NCI-H69 (cell line): ENCODE measurements at regions not wholly inside any gene's neighbourhood (a gene's known extent, or its start where the extent isn't known, plus 50 kb on each side); places are given as distances from the start of the nearest gene placed in this dataset.
"Not testable (repeated sequence)": the region's sequence is repeated elsewhere in the genome, so short reads cannot be mapped to it uniquely, and the experiment has no call there.

Experiments
- DNase-seq: peaks from one replicate; lab custom pipeline; 2025; lab: John Stamatoyannopoulos, UW

GRCh38 chr3:159455741-159456181, 532.9 kb upstream of the IL12A start:
- DNase-seq, result no peak

GRCh38 chr3:159458010-159458409, 530.6 kb upstream of the IL12A start:
- DNase-seq, result peak; percentile 84

GRCh38 chr3:159458982-159459381, 529.7 kb upstream of the IL12A start:
- DNase-seq, result peak; percentile 59

DNA sequence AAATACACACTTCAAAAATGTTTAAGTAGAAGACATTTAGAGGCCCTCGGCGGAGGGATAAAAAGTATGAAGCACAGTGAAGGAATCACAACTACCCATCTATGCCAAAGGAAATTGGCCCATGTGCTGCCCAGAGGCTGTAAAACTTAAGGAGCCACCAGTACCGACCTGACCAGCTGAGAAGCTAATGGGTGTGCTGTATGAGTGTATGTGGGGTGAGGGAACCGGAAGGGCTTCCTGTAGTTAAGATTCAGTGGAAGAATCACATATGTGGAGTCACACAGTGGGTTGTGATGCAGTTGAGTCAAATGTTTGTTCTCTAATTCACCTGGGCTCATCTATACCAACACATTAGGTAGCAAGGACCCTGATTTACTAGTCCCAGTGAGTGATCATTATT, 516.0 kb upstream of the IL12A start:
- DNase-seq, result peak; percentile 5

- DNase-seq, result no peak
Observed at GRCh38 chr3:159473206-159473605, 515.4 kb upstream of the IL12A start.

DNA sequence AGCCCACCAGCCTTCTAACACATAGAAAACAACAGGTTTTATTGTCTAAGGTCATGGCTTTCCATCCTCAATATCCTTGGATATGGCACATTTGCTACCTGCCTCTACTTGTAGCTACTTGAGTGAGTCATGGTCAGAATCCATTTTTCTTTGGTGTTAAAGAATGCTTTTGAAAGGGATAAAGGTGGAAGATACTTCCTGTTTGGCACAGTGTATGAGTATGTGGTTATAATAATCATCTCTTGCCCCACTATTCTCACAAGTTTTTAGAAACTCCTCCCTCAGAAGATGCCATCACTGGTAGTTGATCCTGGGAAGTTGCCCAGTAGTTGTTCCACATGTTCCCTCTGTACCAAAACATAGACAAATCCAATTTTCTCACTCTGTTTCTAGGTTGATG, 508.6 kb upstream of the IL12A start:
- DNase-seq, result no peak

- peak; percentile 80 for DNase-seq
Observed at GRCh38 chr3:159482241-159482993, 506.2 kb upstream of the IL12A start.

DNA sequence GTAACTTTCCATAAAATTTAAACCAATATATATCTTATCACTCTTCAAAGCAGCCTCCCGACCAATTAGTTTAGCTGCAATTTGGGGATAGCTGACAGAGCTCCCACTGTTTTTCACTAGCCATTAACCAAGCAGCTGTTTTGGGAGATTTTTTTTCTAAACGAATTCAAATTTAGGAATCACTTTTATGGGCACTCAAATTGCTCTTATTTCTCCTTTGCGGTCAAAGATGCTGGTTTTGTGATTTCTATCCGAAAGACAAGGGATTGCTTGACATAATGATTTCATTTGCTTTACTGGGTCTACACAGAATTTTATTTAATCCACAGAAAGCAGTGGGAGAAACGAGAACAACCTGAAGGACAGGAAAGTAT, 505.7 kb upstream of the IL12A start:
- DNase-seq, result no peak

- peak; percentile 16 for DNase-seq
Observed at GRCh38 chr3:159486580-159486979, 502.1 kb upstream of the IL12A start.

DNA sequence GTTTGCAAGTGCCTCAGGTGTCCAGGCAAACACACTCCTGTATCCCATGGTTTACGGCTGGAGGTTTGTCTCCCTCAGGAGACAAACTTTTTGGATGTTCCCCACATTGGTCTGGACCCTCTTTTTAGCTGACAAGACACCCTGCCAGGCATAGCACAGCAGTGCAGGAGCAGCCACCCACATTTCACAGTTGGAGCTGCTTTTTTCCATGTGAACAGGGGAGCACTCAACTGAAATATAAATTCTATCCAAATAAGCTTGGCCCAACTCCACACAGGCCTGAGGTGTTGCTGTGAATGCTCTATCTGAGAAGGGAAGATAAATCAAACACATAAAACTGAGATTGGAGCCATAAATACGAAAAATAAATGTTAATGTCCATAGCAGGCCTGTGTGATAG, 501.3 kb upstream of the IL12A start:
- DNase-seq, result no peak

DNA sequence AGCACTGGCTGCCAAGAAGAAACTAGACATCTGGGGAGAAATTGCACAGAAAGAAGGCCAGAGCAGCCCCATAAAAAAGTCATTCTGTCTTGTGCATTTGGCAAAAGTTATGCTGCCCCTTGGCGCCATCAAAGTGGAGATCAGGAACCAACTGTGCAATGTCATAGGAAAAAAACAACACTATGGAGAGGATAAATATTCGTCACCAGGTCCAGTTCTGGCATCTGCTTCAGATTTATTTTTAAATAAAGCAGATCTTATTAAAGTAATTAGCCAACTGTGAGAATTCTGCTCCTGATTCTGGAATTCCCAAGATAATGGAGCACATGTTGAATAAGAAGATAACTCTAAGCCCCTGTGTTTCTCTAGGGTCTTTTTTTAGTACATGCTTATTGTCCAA, 500.0 kb upstream of the IL12A start:
- DNase-seq, result peak; percentile 38

DNA sequence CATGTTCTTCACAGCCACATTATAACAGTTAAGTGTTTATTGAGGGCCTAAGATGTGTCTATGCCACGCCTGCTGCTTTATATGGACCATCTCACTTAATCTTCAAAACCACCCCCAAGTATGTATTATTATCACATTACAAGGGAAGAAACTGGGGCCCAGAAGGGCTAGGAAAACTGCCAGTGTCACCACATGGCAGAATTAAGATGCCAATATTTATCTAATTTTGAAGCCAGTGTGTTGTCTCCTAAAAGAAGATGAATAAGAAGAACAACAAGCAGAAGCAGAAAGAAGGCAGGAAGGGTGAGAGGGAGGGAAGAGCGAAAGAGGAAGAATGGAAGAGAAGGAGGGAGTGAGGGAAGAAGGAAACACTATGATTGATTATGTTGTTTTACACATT, 491.3 kb upstream of the IL12A start:
- DNase-seq, result no peak

GRCh38 chr3:159499031-159499793, 489.4 kb upstream of the IL12A start:
- no peak for DNase-seq

DNA sequence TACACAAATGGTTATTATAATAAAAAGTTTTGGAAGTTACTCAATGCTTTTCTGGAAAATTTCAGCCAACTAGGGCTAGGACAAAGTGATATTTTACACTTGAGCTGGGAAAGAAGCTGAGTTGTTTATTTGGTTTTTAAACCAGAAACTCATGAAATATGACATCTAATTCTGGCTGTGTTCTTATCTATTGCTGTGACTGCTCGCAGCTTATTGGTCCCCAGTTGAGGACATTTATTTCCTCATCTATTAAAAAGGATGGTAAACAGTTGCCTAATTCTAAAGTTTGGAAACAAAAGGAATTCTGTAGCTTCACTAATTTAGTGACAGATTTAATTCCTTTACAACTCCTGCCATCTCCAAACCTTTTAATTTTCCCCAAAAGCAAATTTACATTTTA, 487.6 kb upstream of the IL12A start:
- no peak for DNase-seq

GRCh38 chr3:159502986-159503385, 485.6 kb upstream of the IL12A start:
- DNase-seq, result peak; percentile 88

GRCh38 chr3:159510988-159511387, 477.6 kb upstream of the IL12A start:
- DNase-seq, result not testable (repeated sequence)

GRCh38 chr3:159513444-159513843, 475.2 kb upstream of the IL12A start:
- no peak for DNase-seq

- no peak for DNase-seq
Observed at GRCh38 chr3:159513867-159514380, 474.7 kb upstream of the IL12A start.

GRCh38 chr3:159517105-159517504, 471.5 kb upstream of the IL12A start:
- no peak for DNase-seq

GRCh38 chr3:159520638-159521037, 468.0 kb upstream of the IL12A start:
- DNase-seq, result no peak

GRCh38 chr3:159522276-159522675, 466.4 kb upstream of the IL12A start:
- no peak for DNase-seq

- DNase-seq, result no peak
Observed at GRCh38 chr3:159528251-159528895, 460.3 kb upstream of the IL12A start.

- peak; percentile 57 for DNase-seq
Observed at GRCh38 chr3:159532577-159532976, 456.1 kb upstream of the IL12A start.
